Trophoblast cell (in vitro differentiated cells and primary cell): ENCODE measurements at regions not wholly inside any gene's neighbourhood (a gene's known extent, or its start where the extent isn't known, plus 50 kb on each side); places are given as distances from the start of the nearest gene placed in this dataset.

ENCODE experiments used
- DNase-seq, 2 donors: peaks; one replicate each; pipeline ENCODE4 v3.0.0-alpha.2; 2016
- H2AFZ ChIP-seq: 2 replicates; pipeline ENCODE4 v1.6.1; 2013; ENCODE audit warnings: low read length, moderate library complexity, mild to moderate bottlenecking; ENCODE audit not compliant: insufficient read depth, poor library complexity
- H2AK5ac ChIP-seq: 2 replicates; pipeline ENCODE4 v1.6.1; 2013; ENCODE audit warnings: mild to moderate bottlenecking, low read length
- H2BK120ac ChIP-seq: 2 replicates; pipeline ENCODE4 v1.6.1; 2013; ENCODE audit warnings: low read length, mild to moderate bottlenecking, moderate library complexity; ENCODE audit not compliant: insufficient read depth, poor library complexity
- H2BK12ac ChIP-seq: 2 replicates; pipeline ENCODE4 v1.6.1; 2013; ENCODE audit warnings: mild to moderate bottlenecking, low read length, moderate library complexity
- H2BK5ac ChIP-seq: 2 replicates; pipeline ENCODE4 v1.6.1; 2013; ENCODE audit warnings: low read length, low read depth, moderate library complexity, mild to moderate bottlenecking; ENCODE audit not compliant: poor library complexity
- H3K14ac ChIP-seq: 2 replicates; pipeline ENCODE4 v1.6.1; 2013; ENCODE audit warnings: mild to moderate bottlenecking, low read length
- H3K18ac ChIP-seq: 2 replicates; pipeline ENCODE4 v1.6.1; 2013; ENCODE audit warnings: mild to moderate bottlenecking, low read length
- H3K23ac ChIP-seq: 2 replicates; pipeline ENCODE4 v1.6.1; 2013; ENCODE audit warnings: low read length
- H3K27ac ChIP-seq: 2 replicates; pipeline ENCODE4 v1.5.1; 2013; ENCODE audit warnings: low read depth, mild to moderate bottlenecking, inconsistent platforms, low read length, moderate library complexity
- H3K27me3 ChIP-seq: 2 replicates; pipeline ENCODE4 v1.6.1; 2013; ENCODE audit warnings: inconsistent platforms, mild to moderate bottlenecking, low read length, moderate library complexity; ENCODE audit not compliant: insufficient read depth
- H3K36me3 ChIP-seq, 2 experiments: 1 replicate in 1 of 2; 2 replicates in 1 of 2; pipeline ENCODE4 v1.6.1; 2013; ENCODE audit warnings: low read length in 2 of 2, mild to moderate bottlenecking in 2 of 2, moderate library complexity in 1 of 2; ENCODE audit not compliant: insufficient read depth in 2 of 2, control insufficient read depth in 1 of 2
- H3K4ac ChIP-seq: 2 replicates; pipeline ENCODE4 v1.6.1; 2013; ENCODE audit warnings: low read depth, mild to moderate bottlenecking, low read length, moderate library complexity
- H3K4me1 ChIP-seq, 2 experiments: 1 replicate in 1 of 2; 2 replicates in 1 of 2; pipeline ENCODE4 v1.6.1; 2013; ENCODE audit warnings: low read length in 2 of 2, mild to moderate bottlenecking in 2 of 2, moderate library complexity in 1 of 2; ENCODE audit not compliant: insufficient read depth in 2 of 2, control insufficient read depth in 1 of 2
- H3K4me2 ChIP-seq: 2 replicates; pipeline ENCODE4 v1.6.1; 2013; ENCODE audit warnings: inconsistent platforms, mild to moderate bottlenecking, low read length, moderate library complexity
- H3K4me3 ChIP-seq: 2 replicates; pipeline ENCODE4 v1.5.1; 2013; ENCODE audit warnings: mild to moderate bottlenecking, low read depth, low read length, inconsistent platforms
- H3K79me1 ChIP-seq: one replicate; pipeline ENCODE4 v1.6.1; 2013; ENCODE audit warnings: low read length
- H3K79me2 ChIP-seq: 2 replicates; pipeline ENCODE4 v1.6.1; 2013; ENCODE audit warnings: low read length, mild to moderate bottlenecking; ENCODE audit not compliant: control insufficient read depth, insufficient read depth, poor library complexity
- H3K9ac ChIP-seq: 2 replicates; pipeline ENCODE4 v1.6.1; 2013; ENCODE audit warnings: mild to moderate bottlenecking, low read length
- H3K9me3 ChIP-seq: 2 replicates; pipeline ENCODE4 v1.6.1; 2013; ENCODE audit warnings: low read depth, mild to moderate bottlenecking, control low read depth, inconsistent platforms, low read length; ENCODE audit not compliant: insufficient read depth
- H4K12ac ChIP-seq: 2 replicates; pipeline ENCODE4 v1.6.1; 2013; ENCODE audit warnings: low read depth, mild to moderate bottlenecking, low read length, moderate library complexity
- H4K8ac ChIP-seq: 2 replicates; pipeline ENCODE4 v1.6.1; 2013; ENCODE audit warnings: low read depth, mild to moderate bottlenecking, low read length, moderate library complexity
- H4K91ac ChIP-seq: one replicate; pipeline ENCODE4 v1.6.1; 2013; ENCODE audit warnings: low read depth, mild to moderate bottlenecking, low read length, moderate library complexity
- WGBS: extraction: QIAGEN DNeasy Blood & Tissue Kit; methylation state at CpG from one replicate; pipeline ENCODE4 v1.1.7; 2013; ENCODE audit warnings: missing lambda C conversion rate; ENCODE audit not compliant: insufficient read length, insufficient coverage; ENCODE audit errors: extremely low coverage; 5-methylcytosine and 5-hydroxymethylcytosine counted together

DNA sequence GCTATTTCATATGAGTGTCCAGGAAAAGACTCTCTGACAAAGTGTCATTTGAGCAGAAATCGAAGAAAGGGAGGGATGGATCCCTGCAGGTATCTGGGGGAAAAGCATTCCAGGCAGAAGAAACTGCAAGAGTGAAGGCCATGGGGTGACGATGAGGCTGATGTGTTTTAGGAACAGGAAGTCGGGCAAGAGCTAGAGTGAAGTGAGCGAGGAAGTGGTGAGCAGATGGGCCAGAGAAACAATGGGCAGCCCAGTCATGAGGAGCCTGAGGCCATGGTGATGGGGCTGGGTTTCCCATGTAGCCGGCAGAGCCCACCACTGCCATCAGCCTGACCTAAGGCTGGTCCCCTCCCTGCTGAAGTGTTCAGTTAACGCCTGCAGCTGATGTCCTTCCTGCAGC is 150.2 kb downstream of the TNFSF13B start:
- Histone ChIP-seq H2BK120ac (no peak overlapping the region), H3K27ac (no peak overlapping the region), H3K9ac (no peak overlapping the region), H3K4ac (no peak overlapping the region), H2BK5ac (no peak overlapping the region), H3K4me3 (no peak overlapping the region), H2AK5ac (no peak overlapping the region), H3K18ac (no peak overlapping the region), H4K12ac (no peak overlapping the region), H3K9me3 (no peaks in the 10 kb centered on the region), H2BK12ac (no peak overlapping the region), H3K23ac (no peak overlapping the region), H3K79me1 (no peaks in the 10 kb centered on the region), H3K27me3 (no peaks in the 10 kb centered on the region), H4K8ac (no peak overlapping the region), H3K14ac (no peak overlapping the region), H2AFZ (no peak overlapping the region), H3K4me2 (no peak overlapping the region), H4K91ac (no peak overlapping the region), H3K79me2 (no peaks in the 10 kb centered on the region), H3K4me1 (no peaks in the 10 kb centered on the region), H3K36me3 (no peaks in the 10 kb centered on the region)
- no CpG with 5 or more reads among the region's 6 CpGs for WGBS
- DNase-seq: no peak

DNA sequence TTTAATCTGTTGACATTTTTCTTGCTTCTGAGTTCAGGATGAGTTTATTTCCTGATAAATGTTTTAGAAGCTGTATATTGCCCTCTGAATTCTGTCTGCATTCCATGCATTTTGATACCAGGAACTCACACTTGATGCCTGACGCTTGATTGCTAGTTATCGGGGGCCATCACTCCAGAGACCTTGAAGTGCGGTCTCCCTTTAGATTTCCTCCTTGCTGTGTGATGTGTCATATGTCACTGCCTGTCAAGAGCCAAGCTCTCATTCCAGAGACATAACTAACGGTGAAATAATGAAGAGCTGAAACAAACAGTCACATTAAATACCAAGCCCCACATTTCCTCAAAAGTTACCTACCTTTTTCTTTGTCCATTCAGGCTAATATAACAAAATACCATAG is 155.5 kb downstream of the TNFSF13B start:
- no peaks in the 10 kb centered on the region for H3K79me1 ChIP-seq
- DNase-seq: no peak
- no peaks in the 10 kb centered on the region for H3K27me3 ChIP-seq
- H2BK12ac ChIP-seq: no peak overlapping the region
- no peak overlapping the region for H3K18ac ChIP-seq
- H2AFZ ChIP-seq: no peak overlapping the region
- H4K12ac ChIP-seq: no peak overlapping the region
- H3K9ac ChIP-seq: no peak overlapping the region
- no peak overlapping the region for H3K23ac ChIP-seq
- no peak overlapping the region for H2BK120ac ChIP-seq
- H2AK5ac ChIP-seq: no peak overlapping the region
- H3K36me3 ChIP-seq: no peaks in the 10 kb centered on the region
- no peak overlapping the region for H3K4me3 ChIP-seq
- no peak overlapping the region for H3K4ac ChIP-seq
- no peak overlapping the region for H2BK5ac ChIP-seq
- no peaks in the 10 kb centered on the region for H3K4me1 ChIP-seq
- no peak overlapping the region for H3K27ac ChIP-seq
- H3K9me3 ChIP-seq: no peaks in the 10 kb centered on the region
- no peak overlapping the region for H4K91ac ChIP-seq
- H3K14ac ChIP-seq: no peak overlapping the region
- H3K79me2 ChIP-seq: no peaks in the 10 kb centered on the region
- H3K4me2 ChIP-seq: no peak overlapping the region
- no peak overlapping the region for H4K8ac ChIP-seq
- WGBS: no CpG with 5 or more reads among the region's 4 CpGs

DNA sequence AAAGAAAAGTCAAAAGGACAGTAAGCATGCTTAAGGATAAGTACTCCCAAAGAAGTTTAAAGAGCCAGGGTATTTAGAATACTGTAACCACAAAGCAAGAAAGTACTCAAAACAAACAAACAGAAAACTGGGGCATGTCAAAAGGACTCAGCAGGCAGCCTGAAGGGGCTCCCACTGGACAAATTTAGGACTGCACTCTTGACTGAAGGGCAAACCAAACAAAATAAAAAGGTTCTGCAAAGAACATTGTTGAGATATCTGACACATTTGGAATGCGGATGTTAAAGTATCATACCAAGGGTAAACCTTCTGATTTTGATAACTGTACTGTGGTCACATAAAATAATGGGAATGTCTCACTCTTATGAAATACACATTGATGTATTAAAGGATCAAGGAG is 157.4 kb downstream of the TNFSF13B start:
- Histone ChIP-seq H2BK120ac (no peak overlapping the region), H3K4me3 (no peak overlapping the region), H3K27ac (no peak overlapping the region), H3K4me2 (no peak overlapping the region), H3K9me3 (no peaks in the 10 kb centered on the region), H2AK5ac (no peak overlapping the region), H2BK5ac (no peak overlapping the region), H3K9ac (no peak overlapping the region), H2AFZ (no peak overlapping the region), H3K14ac (no peak overlapping the region), H4K12ac (no peak overlapping the region), H4K8ac (no peak overlapping the region), H3K23ac (no peak overlapping the region), H3K79me2 (no peaks in the 10 kb centered on the region), H3K27me3 (no peaks in the 10 kb centered on the region), H3K18ac (no peak overlapping the region), H3K79me1 (no peaks in the 10 kb centered on the region), H4K91ac (no peak overlapping the region), H3K4me1 (no peaks in the 10 kb centered on the region), H2BK12ac (no peak overlapping the region), H3K36me3 (no peaks in the 10 kb centered on the region), H3K4ac (no peak overlapping the region)
- DNase-seq: no peak
- no CpG with 5 or more reads among the region's 1 CpG for WGBS

DNA sequence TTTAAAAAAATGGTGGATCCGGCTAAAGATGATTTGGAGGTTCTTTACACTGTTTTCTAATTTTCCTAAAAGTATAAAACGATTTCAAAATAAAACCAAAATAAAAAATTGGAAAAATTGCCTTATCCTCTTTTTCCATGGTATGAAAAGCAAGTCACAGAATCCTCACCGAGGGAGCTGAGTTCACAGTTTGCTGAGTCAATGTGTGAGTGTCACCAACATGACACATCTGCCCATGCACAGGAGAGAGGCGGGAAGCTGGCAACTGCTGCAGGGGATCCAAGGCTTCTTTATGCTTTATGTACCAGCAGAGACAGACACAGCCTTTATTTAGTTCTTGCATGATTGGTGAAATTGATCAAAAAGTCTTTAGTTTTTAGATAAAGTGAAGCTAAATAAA is 157.8 kb downstream of the TNFSF13B start:
- Histone ChIP-seq H3K27ac (no peak overlapping the region), H3K18ac (no peak overlapping the region), H2BK5ac (no peak overlapping the region), H2BK12ac (no peak overlapping the region), H3K27me3 (no peaks in the 10 kb centered on the region), H3K14ac (no peak overlapping the region), H4K8ac (no peak overlapping the region), H2BK120ac (no peak overlapping the region), H3K9me3 (no peaks in the 10 kb centered on the region), H4K91ac (no peak overlapping the region), H3K4ac (no peak overlapping the region), H3K36me3 (no peaks in the 10 kb centered on the region), H2AK5ac (no peak overlapping the region), H2AFZ (no peak overlapping the region), H3K23ac (no peak overlapping the region), H3K79me1 (no peaks in the 10 kb centered on the region), H3K4me2 (no peak overlapping the region), H3K79me2 (no peaks in the 10 kb centered on the region), H3K9ac (no peak overlapping the region), H4K12ac (no peak overlapping the region), H3K4me3 (no peak overlapping the region), H3K4me1 (no peaks in the 10 kb centered on the region)
- no peak for DNase-seq
- no CpG with 5 or more reads among the region's 4 CpGs for WGBS
